C4-2B (cell line): ENCODE measurements at regions not wholly inside any gene's neighbourhood (a gene's known extent, or its start where the extent isn't known, plus 50 kb on each side); places are given as distances from the start of the nearest gene placed in this dataset.
A peak's percentile ranks its signal among the peaks of the same experiment; 100 is the strongest.
"Not testable (repeated sequence)": the region's sequence is repeated elsewhere in the genome, so short reads cannot be mapped to it uniquely, and the experiment has no call there.

Experiments
- H3K27ac ChIP-seq: fragments of 450-650 bp; 2 replicates; pipeline ENCODE4 v1.5.1; 2017
- TF ChIP-seq, protein P1 (sequence below): fragments of 450-650 bp; conservative IDR thresholded peaks from 2 replicates; pipeline ENCODE4 v1.5.1; 2017; ENCODE audit warnings: mild to moderate bottlenecking

DNA sequence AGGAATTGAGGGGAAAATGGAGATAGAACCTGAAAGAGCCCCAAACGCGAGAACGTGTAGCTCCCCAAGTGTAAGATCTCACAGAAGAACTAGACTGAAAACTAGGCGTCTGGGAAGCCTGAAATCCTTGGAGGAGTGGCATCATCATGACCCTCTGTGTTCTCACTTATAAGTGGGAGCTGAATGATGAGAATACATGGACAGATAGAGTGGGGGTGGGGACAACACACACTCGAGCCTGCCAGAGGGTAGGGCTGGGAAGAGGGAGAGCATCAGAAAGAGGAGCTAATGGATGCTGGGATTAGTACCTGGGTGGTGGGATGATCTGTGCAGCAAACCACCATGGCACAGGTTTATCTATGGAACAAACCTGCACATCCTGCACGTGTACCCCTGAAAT, 258.7 kb upstream of the NOTCH2NLA start:
- not testable (repeated sequence) for H3K27ac ChIP-seq

DNA sequence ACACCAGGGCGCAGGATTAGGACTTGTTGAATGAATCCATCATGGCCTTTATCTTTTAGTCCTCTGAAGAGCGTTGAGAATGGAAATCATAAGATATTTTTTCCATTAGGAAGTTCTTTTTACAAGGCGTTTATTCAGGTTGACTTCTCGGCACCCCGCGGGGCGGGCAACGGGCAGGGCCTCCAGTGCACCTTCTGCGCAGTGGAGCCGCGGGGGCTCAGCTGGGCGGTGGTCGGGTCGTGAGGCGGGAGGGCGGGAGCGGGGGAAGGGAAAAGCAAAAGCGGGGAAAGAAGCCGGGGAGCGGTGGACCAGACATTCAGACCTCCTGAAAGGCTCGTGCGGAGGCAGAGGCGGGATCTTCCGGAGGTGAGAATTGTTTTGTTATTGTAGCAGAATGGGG, 258.3 kb upstream of the NOTCH2NLA start:
- H3K27ac ChIP-seq = not testable (repeated sequence)

DNA sequence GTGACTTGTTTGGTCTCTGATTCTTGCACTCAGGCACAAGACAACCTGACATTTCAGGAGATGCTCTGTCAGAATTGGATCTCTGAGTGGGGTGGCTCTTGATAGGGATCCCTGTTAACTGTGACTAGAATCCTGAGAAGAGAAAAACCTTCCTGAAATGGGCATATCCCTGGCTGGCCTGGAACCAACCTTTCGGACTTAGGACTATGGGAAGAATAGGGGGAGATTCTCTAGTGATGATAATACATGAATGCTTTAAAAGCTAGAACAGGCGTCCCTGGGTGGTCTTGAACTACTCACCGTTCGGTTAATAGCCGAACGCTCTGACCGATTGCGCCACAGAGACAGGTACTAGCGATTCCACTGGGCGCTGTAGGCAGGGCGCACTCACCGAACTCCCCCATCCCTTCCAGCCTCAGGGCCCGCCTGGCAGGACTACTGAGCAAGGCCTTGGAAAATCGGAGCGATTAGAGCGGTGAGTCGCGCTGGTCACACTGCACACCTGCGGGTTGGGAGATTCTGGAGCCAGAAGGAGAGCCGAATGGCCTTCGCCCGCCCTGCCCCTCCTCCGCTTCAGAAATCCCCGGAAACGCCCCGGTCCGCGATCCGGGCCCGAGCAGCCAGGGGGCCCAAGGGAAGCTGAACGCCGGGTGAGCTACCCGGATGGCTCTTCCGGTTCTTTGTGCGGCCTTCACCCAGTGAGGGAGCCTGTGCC, 257.6 kb upstream of the NOTCH2NLA start:
- not testable (repeated sequence) for H3K27ac ChIP-seq

DNA sequence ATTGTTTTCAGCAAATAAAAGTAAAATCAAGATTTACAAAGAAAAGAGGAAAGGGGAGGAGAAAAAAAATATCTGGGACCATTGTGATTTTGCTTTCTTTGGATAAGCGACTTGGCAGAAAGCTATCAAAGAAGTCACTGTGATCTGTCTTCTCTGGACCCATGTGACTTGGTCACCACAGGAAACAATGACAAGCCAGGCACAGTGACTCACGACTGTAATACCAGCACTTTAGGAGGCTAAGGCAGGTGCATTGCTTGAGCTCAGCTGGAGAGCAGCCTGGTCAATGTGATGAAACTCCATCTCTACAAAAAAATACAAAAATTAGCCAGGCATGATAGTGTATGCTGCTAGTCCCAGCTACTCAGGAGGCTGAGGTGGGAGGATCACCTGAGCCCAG, 255.4 kb upstream of the NOTCH2NLA start:
- not testable (repeated sequence) for H3K27ac ChIP-seq

DNA sequence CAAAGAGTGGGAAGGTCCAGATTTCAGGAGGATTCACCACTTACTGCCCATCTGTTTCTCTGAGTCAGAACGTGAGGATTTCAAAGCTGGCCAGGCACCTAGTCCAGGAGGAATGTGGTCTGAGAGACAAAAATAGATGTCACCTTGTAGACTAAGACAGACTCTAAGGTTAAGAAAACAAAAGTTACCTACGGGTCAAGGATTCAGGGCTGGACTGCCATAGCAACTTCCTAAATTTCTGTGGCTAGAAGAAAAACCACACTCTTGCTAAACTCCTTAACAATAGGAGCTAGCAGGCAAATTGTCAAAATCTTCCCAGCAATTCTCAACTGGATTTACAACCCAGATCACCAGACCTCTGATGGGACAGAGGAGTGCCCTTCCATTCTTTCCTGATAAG, 250.4 kb upstream of the NOTCH2NLA start:
- not testable (repeated sequence) for H3K27ac ChIP-seq

DNA sequence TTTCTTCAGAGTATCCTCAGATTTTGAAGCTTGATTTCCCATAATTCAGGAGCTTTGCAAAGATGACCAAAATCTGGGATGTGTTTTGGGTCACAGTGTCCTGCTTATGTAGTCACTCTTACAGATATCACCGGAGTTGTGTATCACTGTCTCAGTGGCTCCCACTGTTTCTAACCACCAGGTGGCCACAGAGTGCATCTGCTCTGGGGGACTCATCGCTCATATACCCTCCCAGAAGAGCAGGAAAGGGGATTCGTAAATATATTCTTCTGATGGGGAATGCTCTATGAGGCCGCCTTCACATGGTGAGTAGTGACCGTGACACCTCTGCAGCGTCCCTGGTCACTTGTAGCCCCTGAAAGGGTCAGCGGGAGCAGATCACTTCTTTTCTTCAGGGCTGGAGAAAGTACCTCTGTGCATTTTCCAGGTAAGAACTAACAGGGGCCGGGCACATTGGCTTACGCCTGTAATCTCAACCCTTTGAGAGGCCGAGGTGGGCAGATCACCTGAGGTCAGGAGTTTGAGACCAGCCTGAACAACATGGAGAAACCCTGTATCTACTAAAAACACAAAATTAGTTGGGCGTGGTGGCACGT, 249.4 kb upstream of the NOTCH2NLA start:
- H3K27ac ChIP-seq = not testable (repeated sequence)
- TF ChIP-seq, protein P1, sequence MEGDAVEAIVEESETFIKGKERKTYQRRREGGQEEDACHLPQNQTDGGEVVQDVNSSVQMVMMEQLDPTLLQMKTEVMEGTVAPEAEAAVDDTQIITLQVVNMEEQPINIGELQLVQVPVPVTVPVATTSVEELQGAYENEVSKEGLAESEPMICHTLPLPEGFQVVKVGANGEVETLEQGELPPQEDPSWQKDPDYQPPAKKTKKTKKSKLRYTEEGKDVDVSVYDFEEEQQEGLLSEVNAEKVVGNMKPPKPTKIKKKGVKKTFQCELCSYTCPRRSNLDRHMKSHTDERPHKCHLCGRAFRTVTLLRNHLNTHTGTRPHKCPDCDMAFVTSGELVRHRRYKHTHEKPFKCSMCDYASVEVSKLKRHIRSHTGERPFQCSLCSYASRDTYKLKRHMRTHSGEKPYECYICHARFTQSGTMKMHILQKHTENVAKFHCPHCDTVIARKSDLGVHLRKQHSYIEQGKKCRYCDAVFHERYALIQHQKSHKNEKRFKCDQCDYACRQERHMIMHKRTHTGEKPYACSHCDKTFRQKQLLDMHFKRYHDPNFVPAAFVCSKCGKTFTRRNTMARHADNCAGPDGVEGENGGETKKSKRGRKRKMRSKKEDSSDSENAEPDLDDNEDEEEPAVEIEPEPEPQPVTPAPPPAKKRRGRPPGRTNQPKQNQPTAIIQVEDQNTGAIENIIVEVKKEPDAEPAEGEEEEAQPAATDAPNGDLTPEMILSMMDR = peak; percentile 83

DNA sequence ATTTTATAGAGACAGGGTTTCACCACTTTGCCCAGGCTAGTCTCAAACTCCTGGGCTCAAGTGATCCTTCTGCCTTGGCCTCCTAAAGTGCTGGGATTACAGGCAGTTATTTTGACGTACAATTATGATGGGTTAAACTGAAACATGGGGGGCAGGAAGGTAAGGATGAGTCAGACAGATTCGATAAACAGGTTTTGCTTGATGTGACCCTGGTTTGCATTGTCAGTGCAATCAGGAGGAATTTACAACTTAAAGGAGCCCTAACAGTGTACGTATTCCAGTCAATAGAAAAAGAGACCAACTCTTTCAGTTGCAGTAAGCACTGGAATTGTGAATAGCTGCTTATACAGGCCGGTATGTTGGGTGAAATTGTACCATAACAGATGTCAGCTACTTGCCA, 246.3 kb upstream of the NOTCH2NLA start:
- H3K27ac ChIP-seq = not testable (repeated sequence)

DNA sequence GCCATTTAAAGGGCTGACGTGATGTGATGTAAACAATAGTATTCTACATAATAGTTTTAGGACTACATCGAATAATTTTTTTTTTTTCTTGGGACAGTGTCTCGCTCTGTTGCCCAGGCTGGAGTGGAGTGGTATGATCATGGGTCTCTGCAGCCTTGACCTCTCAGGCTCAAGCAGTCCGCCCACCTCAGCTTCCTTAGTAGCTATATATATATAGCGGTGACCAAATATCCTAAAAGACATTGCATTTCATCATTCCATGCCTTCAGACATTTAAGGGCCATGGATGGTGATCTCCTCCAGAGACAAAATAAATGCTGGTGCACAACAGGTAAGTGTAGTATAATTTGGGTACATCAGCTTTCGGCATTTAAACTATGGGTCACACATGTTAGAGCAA, 245.4 kb upstream of the NOTCH2NLA start:
- not testable (repeated sequence) for H3K27ac ChIP-seq

DNA sequence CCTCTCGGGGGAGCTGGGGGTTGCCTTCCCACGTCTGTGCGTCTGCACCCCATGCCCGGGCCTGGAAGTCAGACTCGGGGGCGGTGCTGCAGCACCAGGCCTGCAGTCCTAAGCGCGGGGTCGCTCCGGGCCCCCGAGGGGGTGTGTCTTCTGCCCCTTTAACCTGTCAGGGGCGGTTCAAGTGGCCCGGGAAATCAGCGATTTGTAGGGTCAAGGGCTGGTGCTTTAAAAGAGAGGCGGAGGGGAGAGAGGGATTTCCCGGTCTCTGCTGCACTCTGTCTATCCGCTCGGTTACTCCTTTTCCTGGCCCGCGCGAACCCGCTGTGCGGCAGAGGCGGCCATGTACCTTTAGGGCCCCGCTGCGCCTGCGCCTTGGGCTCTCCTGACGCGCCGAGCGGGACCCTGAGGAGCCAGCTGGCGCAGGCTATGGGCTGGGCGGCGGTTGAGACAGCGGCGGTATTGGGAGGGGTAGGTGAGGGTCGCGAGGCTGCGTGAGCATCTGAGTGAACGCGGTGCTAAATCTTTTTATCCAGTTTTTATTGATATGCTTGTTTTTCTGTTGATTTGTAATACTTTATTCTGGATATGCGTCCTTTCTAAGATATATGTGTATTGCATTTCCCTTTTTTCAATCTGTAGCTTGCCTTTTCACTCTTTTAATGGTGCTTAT, 243.5 kb upstream of the NOTCH2NLA start:
- peak overlapping the region; percentile 30 for H3K27ac ChIP-seq

DNA sequence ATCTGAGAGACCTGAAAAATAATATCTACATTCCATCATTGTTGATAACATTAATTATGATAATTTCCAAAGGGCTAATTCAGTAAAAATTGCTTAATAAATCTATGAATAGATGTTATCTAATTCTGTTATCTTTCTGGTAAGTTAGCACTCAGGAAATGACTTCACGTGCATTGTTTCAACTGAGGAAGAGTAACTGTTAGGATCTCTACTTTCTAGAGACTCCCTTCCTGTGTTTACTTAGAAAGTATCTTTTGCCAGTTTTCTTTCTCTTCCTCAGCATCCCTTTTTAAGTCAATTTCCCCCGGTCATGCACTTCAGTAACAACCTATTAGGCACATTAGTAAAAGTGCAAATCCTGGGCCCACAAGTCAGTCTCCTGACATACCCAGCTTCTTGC, 231.1 kb upstream of the NOTCH2NLA start:
- H3K27ac ChIP-seq = not testable (repeated sequence)

DNA sequence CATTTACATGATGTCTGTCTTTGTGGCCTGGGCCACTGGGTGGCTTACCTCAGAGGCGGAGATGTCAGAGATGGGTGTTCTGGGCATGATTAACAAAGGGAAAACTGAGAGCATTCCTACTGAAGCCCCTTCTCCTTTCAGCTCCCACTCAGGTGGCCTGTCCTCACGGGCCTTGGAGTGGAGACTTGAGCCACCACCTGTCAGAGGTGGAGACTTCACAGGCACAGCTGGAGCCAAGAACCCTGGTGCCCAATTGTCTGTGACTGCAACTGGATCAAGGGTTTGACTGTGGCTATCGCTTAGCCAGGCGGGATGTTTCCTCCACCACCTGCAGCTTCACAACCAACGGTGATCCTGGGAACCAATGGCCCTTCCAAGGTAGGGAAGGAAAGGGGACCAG, 230.5 kb upstream of the NOTCH2NLA start:
- H3K27ac ChIP-seq = not testable (repeated sequence)

DNA sequence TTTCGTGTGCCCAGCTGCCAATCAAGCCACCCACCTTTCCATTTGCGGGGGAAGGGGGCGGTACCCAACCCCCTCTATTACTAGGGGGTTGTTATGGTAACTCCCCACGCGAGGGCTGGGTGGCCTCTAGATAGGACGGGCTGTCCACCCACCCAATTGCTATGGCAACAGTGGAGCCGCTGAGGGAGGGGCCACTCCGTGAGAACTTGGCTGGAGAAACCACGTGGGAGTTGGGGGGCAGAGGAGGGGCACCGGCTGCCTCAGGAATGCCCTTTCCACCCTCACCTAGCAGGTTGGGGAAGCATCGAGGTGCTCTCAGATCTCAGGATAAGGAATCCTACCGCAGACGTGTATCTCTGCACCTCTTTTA, 220.0 kb upstream of the NOTCH2NLA start:
- not testable (repeated sequence) for H3K27ac ChIP-seq

DNA sequence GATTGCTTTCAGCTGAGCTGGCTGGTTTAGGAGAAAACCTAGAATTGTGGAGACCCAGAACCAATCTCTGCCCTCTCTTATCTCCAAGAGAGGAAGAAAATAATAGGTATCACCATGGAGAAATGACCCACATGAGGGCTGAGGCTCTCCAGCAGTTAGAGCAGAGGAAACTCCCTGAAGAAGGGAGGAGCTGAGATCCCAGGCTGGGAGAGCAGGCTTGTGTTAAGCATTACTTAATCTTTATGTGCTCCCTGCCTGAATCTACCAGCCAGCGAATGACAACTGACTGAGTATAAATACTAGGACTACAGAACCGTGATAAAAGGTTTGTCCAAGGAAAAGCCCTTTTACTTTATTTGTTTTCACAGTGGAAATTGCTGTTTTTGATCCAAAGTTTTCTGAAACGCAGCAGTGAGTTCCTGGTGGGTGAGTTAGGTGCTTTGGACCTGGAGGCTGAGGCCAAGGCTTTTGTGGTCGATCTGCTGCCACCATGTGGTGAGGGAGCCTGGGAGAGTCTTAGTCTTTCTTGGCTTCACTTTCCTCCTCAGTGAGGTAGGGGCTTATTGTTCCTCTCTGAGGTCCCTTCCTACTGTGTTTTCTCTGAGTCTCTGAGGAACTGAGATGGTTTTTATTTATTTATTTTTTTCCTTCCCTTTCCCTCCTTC, 219.5 kb upstream of the NOTCH2NLA start:
- H3K27ac ChIP-seq = not testable (repeated sequence)

DNA sequence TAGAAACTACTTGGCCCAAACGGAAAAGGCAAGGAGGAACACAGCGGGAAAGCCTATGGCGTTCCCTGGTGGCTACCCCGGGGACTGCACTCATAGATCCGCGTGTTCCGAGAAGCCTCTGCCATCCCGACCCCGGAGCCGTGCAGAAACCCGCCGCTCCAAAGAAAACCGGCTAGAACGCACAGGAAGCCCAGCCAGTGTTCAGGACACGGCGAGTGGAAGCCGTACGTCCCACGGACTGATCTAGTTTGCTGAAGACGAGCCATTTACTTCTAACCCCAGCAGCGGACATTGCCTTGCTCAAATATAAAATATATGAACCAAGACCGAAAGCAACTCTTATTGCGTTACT, 215.0 kb upstream of the NOTCH2NLA start:
- H3K27ac ChIP-seq = not testable (repeated sequence)

DNA sequence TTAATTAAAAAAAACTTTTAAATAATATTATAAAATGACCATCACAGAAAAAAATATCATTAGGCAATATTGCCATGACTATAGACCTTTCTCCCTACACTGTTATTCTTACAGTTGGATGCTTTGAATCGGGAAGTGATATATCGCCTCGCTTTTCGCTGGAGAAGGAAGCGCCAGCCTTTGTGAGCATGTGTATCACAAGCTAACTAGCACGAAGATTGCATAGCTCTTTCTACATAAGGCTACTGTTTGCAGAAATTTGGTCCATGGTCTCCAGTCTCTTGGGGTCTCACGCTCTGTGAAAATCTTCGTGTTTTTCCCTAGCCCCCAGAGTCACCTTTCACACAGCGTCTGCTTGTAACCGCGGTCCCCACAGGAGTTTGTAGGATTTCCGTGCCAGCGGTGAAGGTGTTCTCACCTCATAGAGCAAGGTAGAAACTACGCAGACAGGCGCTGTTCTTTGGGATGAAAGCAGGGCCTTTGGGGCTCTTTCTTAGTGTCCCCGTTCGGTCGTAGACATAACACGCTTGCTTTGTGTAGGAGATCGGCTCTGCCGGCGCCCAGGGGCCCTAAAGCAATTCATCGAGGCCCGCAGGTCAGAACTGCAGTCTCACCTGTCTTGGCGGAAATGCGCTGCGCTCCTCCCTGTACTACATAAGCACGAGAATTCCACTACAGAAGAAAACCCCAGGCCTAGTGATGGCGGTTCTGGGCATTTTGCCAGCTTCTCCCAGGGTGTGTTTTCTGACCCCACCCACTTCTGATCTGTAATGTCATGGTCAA, 214.5 kb upstream of the NOTCH2NLA start:
- H3K27ac ChIP-seq = not testable (repeated sequence)

DNA sequence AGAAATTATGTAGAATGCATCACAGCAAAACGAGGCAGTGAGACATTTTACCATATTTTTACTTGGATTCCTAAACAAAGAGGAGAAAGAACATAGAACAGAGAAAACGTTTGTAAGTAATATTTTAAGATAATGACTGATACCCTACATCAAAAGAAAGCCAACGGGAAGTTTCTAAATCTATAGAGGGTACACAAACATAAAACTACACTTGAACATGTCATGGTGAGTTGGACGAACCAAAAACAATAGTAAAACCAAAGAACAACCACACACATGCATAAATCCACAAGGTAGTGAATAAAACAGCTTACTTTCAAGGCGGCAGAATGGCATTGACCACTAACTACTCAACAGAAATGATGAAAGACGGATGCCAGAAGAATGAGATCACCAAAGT, 209.7 kb upstream of the NOTCH2NLA start:
- H3K27ac ChIP-seq = not testable (repeated sequence)

DNA sequence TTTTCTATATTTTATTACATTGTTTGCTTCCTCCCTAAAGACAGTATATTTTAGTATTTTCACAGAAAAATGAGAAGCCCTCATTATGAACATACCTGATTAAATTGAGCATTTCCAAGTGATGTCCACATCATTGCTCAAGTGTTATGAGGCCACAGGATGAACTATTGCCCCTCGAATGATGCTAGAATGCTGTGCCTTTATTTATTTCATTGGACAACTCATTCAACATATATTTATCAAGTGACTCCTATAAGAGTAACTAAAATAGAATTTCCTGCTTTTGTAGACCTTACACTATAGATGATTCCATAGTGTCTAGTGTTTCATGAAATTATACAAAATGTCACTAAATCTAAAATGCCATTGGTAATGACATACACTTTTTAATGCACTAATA, 187.8 kb upstream of the NOTCH2NLA start:
- not testable (repeated sequence) for H3K27ac ChIP-seq

DNA sequence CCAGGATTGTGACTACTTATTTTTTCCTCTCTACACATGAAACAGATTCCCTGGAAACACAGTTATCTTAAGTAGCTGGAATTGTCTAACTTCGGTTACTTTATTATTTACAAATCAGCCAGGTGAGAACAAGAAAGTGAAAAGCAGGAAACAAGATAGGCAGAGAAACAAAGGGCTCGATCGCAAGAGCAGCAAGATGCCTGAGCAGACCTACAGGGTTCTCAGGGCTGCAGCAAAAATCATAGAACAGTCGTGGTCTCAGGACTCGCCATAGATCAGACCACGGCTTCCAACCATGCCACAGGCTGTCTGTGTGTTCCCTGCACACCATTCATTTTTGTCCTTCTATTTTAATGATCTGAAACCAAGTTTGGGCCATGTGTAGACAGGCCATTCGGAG, 186.2 kb upstream of the NOTCH2NLA start:
- not testable (repeated sequence) for H3K27ac ChIP-seq

DNA sequence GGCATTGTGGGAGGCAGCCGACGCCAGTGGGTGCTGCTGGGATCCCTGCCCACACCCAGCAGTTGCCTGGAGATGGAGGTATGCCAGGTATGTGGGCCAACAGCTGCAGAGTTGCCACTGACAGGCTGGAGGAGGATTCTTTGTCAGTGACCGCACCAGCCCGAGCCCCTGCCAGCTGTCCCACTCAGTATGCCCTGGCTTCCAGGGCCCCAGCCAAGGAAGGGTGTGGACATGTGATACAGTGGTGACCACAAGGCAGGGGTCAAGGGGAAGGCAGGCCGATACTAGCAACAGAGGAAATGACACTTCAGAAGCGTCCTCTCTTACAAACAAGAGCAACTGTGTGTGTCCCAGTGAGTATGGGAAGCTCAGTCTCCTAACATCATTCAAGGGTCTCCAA, 185.1 kb upstream of the NOTCH2NLA start:
- not testable (repeated sequence) for H3K27ac ChIP-seq

DNA sequence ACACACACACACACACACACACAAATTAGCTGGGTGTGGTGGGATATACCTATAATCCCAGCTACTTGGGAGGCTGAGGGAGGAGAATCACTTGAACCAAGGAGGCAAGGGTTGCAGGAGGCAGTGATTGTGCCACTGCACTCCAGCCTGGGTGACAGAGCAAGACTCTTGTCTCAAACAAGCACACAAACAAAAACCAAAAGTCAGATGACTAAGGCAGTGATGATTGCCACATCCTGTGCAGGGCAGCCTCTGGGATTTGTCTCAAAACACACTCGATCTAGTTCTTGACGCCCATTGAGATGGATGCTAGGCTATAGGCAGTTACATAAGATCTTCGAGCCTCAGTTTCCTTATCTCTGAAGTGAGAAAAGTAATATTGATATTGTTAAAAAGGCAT, 183.1 kb upstream of the NOTCH2NLA start:
- not testable (repeated sequence) for H3K27ac ChIP-seq
